B cell (primary cell): ENCODE measurements at regions not wholly inside any gene's neighbourhood (a gene's known extent, or its start where the extent isn't known, plus 50 kb on each side); places are given as distances from the start of the nearest gene placed in this dataset.

Source experiments
- ATAC-seq: fragments of 200-7000 bp; cut with Tn5 transposase; one replicate; pipeline ENCODE4 v1.10.0; 2021; ENCODE audit warnings: low read depth, mild to moderate bottlenecking, moderate number of reproducible peaks, moderate library complexity
- CTCF ChIA-PET: fragments of 350-600 bp; sonication (Branson Sonifier 250); formaldehyde crosslinking; loops from one replicate; lab custom pipeline; 2021; ENCODE audit warnings: antibody characterized with exemption, inconsistent platforms; lab: Charles Lee
- POLR2A ChIA-PET: fragments of 350-600 bp; sonication (Branson Sonifier 250); formaldehyde crosslinking; loops from one replicate; lab custom pipeline; 2021; ENCODE audit warnings: antibody characterized with exemption; lab: Charles Lee
- DNase-seq: peaks from one replicate; pipeline ENCODE4 v3.0.0; 2013
- H2AFZ ChIP-seq: 2 replicates; pipeline ENCODE4 v1.6.1; 2012; ENCODE audit warnings: mild to moderate bottlenecking, low read depth, low read length; ENCODE audit not compliant: insufficient read depth, poor library complexity, severe bottlenecking
- H3K27ac ChIP-seq, 2 donors: 1 replicate in 1 of 2; 2 replicates in 1 of 2; pipeline ENCODE4 v1.5.1; 2012 to 2013; ENCODE audit warnings: low read length in 2 of 2, mild to moderate bottlenecking in 2 of 2, moderate library complexity in 1 of 2
- H3K27me3 ChIP-seq, 4 experiments: fragments of 200-600 bp in 1 of 4; sonication (generic) in 1 of 4; replicated peaks in 1 of 4; 1 replicate in 2 of 4; 2 replicates in 2 of 4; pipeline versions ENCODE4 v1.6.1 to v1.7.0; 2013 to 2016; ENCODE audit warnings: low read length in 3 of 4, mild to moderate bottlenecking in 2 of 4, mixed read lengths in 1 of 4, moderate library complexity in 1 of 4; ENCODE audit not compliant: insufficient read depth in 4 of 4, control insufficient read depth in 3 of 4; ENCODE audit errors: control extremely low read depth in 1 of 4
- H3K36me3 ChIP-seq, 2 experiments: replicated peaks in 1 of 2; 1 replicate in 1 of 2; 2 replicates in 1 of 2; pipeline versions ENCODE4 v1.6.1 to v1.7.1; 2013; ENCODE audit warnings: low read length in 1 of 2; ENCODE audit not compliant: insufficient read depth in 2 of 2, control insufficient read depth in 1 of 2; ENCODE audit errors: control extremely low read depth in 1 of 2, extremely low read depth in 1 of 2
- H3K4me1 ChIP-seq, 2 donors: fragments of 200-600 bp in 1 of 2; sonication (generic) in 1 of 2; 1 replicate in 1 of 2; 2 replicates in 1 of 2; pipeline versions ENCODE4 v1.5.1 to v1.6.1; 2013 to 2017; ENCODE audit warnings: low read length in 2 of 2; ENCODE audit not compliant: control insufficient read depth in 2 of 2, insufficient read depth in 2 of 2
- H3K4me2 ChIP-seq: replicated peaks from 2 replicates; pipeline ENCODE3; 2012; ENCODE audit warnings: mild to moderate bottlenecking, low read depth, low read length; ENCODE audit not compliant: poor library complexity, severe bottlenecking
- H3K4me3 ChIP-seq, 5 experiments: fragments of 200-600 bp in 1 of 5; sonication (generic) in 1 of 5; 1 replicate in 3 of 5; 2 replicates in 2 of 5; pipeline versions ENCODE4 v1.5.1 to v1.7.0; 2011 to 2016; ENCODE audit warnings: low read length in 4 of 5, mild to moderate bottlenecking in 4 of 5, low read depth in 2 of 5, control low read depth in 1 of 5, moderate library complexity in 1 of 5; ENCODE audit not compliant: insufficient read depth in 1 of 5; ENCODE audit errors: control extremely low read depth in 1 of 5, extremely low read depth in 1 of 5
- H3K79me2 ChIP-seq: fragments of 200-600 bp; sonication (generic); one replicate; pipeline ENCODE4 v1.6.0; 2016; ENCODE audit warnings: low read length; ENCODE audit not compliant: control insufficient read depth, insufficient read depth
- H3K9ac ChIP-seq: fragments of 200-600 bp; sonication (generic); 2 replicates; pipeline ENCODE4 v1.6.1; 2017; ENCODE audit warnings: mild to moderate bottlenecking, low read length, moderate library complexity
- H3K9me3 ChIP-seq, 3 donors: one replicate each; pipeline versions ENCODE4 v1.6.1 to v1.7.1; 2013; ENCODE audit warnings: low read length in 2 of 3; ENCODE audit not compliant: control insufficient read depth in 2 of 3, insufficient read depth in 1 of 3; ENCODE audit errors: control extremely low read depth in 1 of 3
- H4K20me1 ChIP-seq: 2 replicates; pipeline ENCODE4 v1.6.0; 2012; ENCODE audit warnings: mild to moderate bottlenecking, low read length; ENCODE audit not compliant: insufficient read depth, control insufficient read depth, poor library complexity, severe bottlenecking
- H3K27ac Mint-ChIP-seq: one replicate; pipeline ENCODE4 v1.8.0; 2021; ENCODE audit warnings: mixed read lengths
- H3K27me3 Mint-ChIP-seq: one replicate; pipeline ENCODE4 v1.8.0; 2021; ENCODE audit warnings: mixed read lengths
- H3K4me1 Mint-ChIP-seq: one replicate; pipeline ENCODE4 v1.8.0; 2021; ENCODE audit warnings: mixed read lengths
- H3K4me3 Mint-ChIP-seq: one replicate; pipeline ENCODE4 v1.8.0; 2021; ENCODE audit warnings: mixed read lengths
- H3K9me3 Mint-ChIP-seq: one replicate; pipeline ENCODE4 v1.8.0; 2022; ENCODE audit warnings: mixed read lengths; ENCODE audit not compliant: insufficient read depth
- CTCF ChIP-seq: fragments of 200-600 bp; IDR thresholded peaks from one replicate; pipeline ENCODE4 v1.8.0; 2022; ENCODE audit warnings: antibody characterized with exemption, mild to moderate bottlenecking
- EZH2 ChIP-seq: IDR thresholded peaks from 2 replicates; pipeline ENCODE4 v1.6.1; 2012; ENCODE audit warnings: borderline replicate concordance, low read depth, mild to moderate bottlenecking, moderate library complexity, low read length; ENCODE audit not compliant: insufficient read depth, poor library complexity, severe bottlenecking
- WGBS: methylation state at CpG from one replicate; pipeline ENCODE4 v1.1.5; 2013; ENCODE audit warnings: missing lambda C conversion rate; ENCODE audit not compliant: insufficient coverage; 5-methylcytosine and 5-hydroxymethylcytosine counted together
- intact Hi-C: fragments of 100-400 bp; cut with micrococcal nuclease; formaldehyde crosslinking; loops from one replicate; pipeline ENCODE4 v1.10.0; 2022

GRCh38 chr6:92159046-92159445 is 1260.3 kb downstream of the EPHA7 start:
- H3K4me3 ChIP-seq, result no peak overlapping the region
- no peak overlapping the region for H2AFZ ChIP-seq
- H3K4me2 ChIP-seq, result no peak overlapping the region
- H3K4me1 ChIP-seq, result no peaks in the 10 kb centered on the region
- ATAC-seq (no peak), DNase-seq (no peak)
- ChIA-PET POLR2A (no interaction called here), CTCF (no interaction called here)
- H3K4me1 Mint-ChIP-seq, result no peaks in the 10 kb centered on the region
- no peaks in the 10 kb centered on the region for H3K27me3 ChIP-seq
- WGBS, result no CpG with 5 or more reads among the region's 2 CpGs
- H3K27me3 Mint-ChIP-seq, result no peaks in the 10 kb centered on the region
- H3K4me3 Mint-ChIP-seq, result no peak overlapping the region
- no peak for TF ChIP-seq CTCF
- TF ChIP-seq EZH2, result no peak
- peaks cover 4% of the 10 kb centered on the region for H3K9me3 Mint-ChIP-seq
- no peaks in the 10 kb centered on the region for H3K36me3 ChIP-seq
- no peak overlapping the region for H3K27ac Mint-ChIP-seq
- H4K20me1 ChIP-seq, result no peaks in the 10 kb centered on the region
- H3K27ac ChIP-seq, result no peak overlapping the region
- H3K9ac ChIP-seq, result no peak overlapping the region
- no peaks in the 10 kb centered on the region for H3K9me3 ChIP-seq
- intact Hi-C loops, result no loop called here
- H3K79me2 ChIP-seq, result no peaks in the 10 kb centered on the region

- ChIA-PET CTCF (no interaction called here), POLR2A (no interaction called here)
- Mint-ChIP-seq H3K27me3 (no peaks in the 10 kb centered on the region), H3K4me3 (no peak overlapping the region), H3K9me3 (peaks cover 8% of the 10 kb centered on the region), H3K4me1 (no peaks in the 10 kb centered on the region), H3K27ac (no peak overlapping the region)
- no peak overlapping the region for H3K4me2 ChIP-seq
- H4K20me1 ChIP-seq, result no peaks in the 10 kb centered on the region
- H3K9ac ChIP-seq, result no peak overlapping the region
- H3K9me3 ChIP-seq, result no peaks in the 10 kb centered on the region
- no peak for DNase-seq
- H3K27me3 ChIP-seq, result no peaks in the 10 kb centered on the region
- no peaks in the 10 kb centered on the region for H3K36me3 ChIP-seq
- H3K4me3 ChIP-seq, result no peak overlapping the region
- TF ChIP-seq EZH2 (no peak), CTCF (no peak)
- intact Hi-C loops, result no loop called here
- ATAC-seq, result no peak
- no peaks in the 10 kb centered on the region for H3K4me1 ChIP-seq
- H3K79me2 ChIP-seq, result no peaks in the 10 kb centered on the region
- H2AFZ ChIP-seq, result no peak overlapping the region
- H3K27ac ChIP-seq, result no peak overlapping the region
Measured at GRCh38 chr6:92150553-92150952, 1268.8 kb downstream of the EPHA7 start.
